LNCaP clone FGC (cell line): ENCODE measurements at regions not wholly inside any gene's neighbourhood (a gene's known extent, or its start where the extent isn't known, plus 50 kb on each side); places are given as distances from the start of the nearest gene placed in this dataset.
"Not testable (repeated sequence)": the region's sequence is repeated elsewhere in the genome, so short reads cannot be mapped to it uniquely, and the experiment has no call there.

ENCODE experiments used
- DNase-seq: peaks from one replicate; pipeline ENCODE4 v3.0.0-alpha.2; 2011; ENCODE audit warnings: low read depth
- H3K4me3 ChIP-seq: 2 replicates; pipeline ENCODE4 v1.5.1; 2011; ENCODE audit warnings: mild to moderate bottlenecking, low read depth, low read length, control low read depth
- TF ChIP-seq, protein P1 (sequence below): IDR thresholded peaks from 2 replicates; pipeline ENCODE4 v1.5.1; 2012; ENCODE audit warnings: mild to moderate bottlenecking; ENCODE audit not compliant: control insufficient read depth, insufficient read depth; ENCODE audit errors: extremely low read depth

DNA sequence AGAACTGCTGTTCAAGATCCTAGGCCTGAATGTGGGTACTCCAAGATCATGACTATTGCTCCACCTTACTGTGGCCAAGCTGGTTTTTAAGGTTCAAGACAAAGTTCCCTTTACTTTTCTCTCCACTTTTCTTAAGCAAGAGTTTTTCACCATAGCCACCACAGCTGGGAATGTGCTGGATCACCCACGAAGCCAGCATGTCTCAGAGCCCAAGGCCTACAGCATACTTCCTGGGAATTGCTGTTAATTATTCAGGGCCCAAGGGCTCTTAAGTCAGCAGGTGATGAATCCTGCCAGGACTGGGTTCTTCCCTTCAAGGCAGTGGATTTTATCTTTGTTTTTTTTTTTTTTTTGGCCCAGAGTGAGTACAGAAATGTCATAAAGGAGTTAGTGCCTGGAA is 149.4 kb upstream of the TUSC1 start:
- TF ChIP-seq, protein P1, sequence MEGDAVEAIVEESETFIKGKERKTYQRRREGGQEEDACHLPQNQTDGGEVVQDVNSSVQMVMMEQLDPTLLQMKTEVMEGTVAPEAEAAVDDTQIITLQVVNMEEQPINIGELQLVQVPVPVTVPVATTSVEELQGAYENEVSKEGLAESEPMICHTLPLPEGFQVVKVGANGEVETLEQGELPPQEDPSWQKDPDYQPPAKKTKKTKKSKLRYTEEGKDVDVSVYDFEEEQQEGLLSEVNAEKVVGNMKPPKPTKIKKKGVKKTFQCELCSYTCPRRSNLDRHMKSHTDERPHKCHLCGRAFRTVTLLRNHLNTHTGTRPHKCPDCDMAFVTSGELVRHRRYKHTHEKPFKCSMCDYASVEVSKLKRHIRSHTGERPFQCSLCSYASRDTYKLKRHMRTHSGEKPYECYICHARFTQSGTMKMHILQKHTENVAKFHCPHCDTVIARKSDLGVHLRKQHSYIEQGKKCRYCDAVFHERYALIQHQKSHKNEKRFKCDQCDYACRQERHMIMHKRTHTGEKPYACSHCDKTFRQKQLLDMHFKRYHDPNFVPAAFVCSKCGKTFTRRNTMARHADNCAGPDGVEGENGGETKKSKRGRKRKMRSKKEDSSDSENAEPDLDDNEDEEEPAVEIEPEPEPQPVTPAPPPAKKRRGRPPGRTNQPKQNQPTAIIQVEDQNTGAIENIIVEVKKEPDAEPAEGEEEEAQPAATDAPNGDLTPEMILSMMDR, result no peak
- DNase-seq, result no peak
- H3K4me3 ChIP-seq, result no peak overlapping the region

GRCh38 chr9:25816439-25816838 is 138.2 kb upstream of the TUSC1 start:
- H3K4me3 ChIP-seq, result no peak overlapping the region
- DNase-seq, result no peak
- TF ChIP-seq, protein P1, result no peak

GRCh38 chr9:25814023-25814422 is 135.8 kb upstream of the TUSC1 start:
- no peak overlapping the region for H3K4me3 ChIP-seq
- DNase-seq, result no peak
- TF ChIP-seq, protein P1, result no peak

GRCh38 chr9:25813478-25813877 is 135.2 kb upstream of the TUSC1 start:
- no peak for DNase-seq
- TF ChIP-seq, protein P1, result no peak

DNA sequence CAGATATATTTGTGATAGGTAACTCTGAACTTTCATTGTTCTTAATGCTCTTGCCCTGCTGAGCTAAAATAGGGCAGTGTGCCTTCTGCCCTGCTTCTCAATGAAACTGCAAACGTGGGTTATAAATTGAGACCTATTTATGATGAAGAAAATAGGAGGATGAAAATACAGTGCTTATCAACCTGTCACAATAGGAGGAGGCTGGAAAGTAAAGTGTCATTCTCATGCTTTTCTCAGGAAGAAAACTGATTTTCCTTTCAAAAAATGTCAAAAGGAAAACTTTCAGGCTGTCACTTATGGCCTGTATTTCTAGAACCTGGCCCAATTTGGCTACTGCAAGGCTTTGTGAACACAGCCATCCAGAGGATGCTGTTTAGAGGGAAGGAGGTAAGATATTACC is 130.3 kb upstream of the TUSC1 start:
- no peak overlapping the region for H3K4me3 ChIP-seq
- TF ChIP-seq, protein P1, result no peak

More at GRCh38 chr9:25813478-25813877, 135.2 kb upstream of the TUSC1 start:
- H3K4me3 ChIP-seq, result no peak overlapping the region

DNA sequence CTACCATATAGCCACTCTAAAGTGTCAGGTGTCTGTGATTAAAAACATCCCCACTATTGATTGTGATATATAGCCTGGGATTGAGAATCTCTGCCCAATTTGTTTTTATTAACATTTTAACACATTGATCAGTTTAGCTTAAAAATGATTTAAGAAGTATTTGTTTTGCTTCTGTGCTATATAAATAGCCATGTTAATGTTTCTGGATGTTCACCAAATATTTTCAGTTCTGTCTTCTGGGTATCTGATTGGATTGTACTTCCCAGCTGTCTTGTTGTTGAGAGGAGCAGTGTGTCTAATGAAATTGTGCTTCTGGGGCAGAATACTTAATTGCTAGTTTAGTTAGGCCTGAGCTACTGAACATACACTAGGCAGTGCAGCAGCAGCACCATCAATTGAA is 126.6 kb upstream of the TUSC1 start:
- DNase-seq, result no peak
- TF ChIP-seq, protein P1, result no peak
- no peak overlapping the region for H3K4me3 ChIP-seq

More for the DNA sequence above, 130.3 kb upstream of the TUSC1 start:
- no peak for DNase-seq

DNA sequence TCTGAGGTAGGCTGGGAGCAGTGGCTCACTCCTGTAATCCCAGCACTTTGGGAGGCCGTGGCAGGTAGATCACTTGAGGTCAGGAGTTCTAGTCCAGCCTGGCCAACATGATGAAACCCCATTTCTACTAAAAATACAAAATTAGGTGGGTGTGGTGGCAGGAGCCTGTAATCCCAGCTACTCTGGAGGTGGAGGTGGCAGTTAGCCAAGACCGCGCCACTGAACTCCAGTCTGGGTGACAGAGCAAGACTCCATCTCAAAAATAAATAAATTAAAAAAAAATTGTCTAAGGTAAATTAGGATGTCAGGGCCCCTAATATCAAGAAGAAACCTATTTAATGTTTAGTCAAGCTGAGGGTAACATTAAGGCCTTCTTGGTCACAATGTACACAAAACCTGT is 123.7 kb upstream of the TUSC1 start:
- DNase-seq, H3K4me3 ChIP-seq: not testable (repeated sequence)

DNA sequence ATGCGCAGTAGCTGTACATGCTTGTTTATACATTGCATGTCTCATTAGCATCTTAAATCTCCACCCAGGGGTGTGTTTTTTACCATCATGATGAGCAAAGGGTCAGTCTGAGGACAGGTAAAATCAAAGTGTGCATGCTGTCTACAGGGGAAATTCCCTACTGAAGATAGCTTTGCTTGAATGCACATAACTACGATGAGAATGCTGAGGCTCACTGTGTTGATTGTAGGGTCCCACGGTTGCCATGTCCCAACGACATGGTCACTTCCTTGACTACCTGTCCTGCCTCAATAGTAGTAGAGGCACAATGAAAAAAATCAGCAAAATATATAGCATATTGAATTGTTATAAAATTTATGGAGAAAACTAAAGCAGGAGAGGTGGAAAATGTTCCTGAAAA is 95.6 kb upstream of the TUSC1 start:
- no peak for DNase-seq
- no peak overlapping the region for H3K4me3 ChIP-seq
- TF ChIP-seq, protein P1, result no peak
